OCI-LY1 (cell line): ENCODE measurements at regions not wholly inside any gene's neighbourhood (a gene's known extent, or its start where the extent isn't known, plus 50 kb on each side); places are given as distances from the start of the nearest gene placed in this dataset.

Experiments used
- H2AFZ ChIP-seq: fragments of 200-600 bp; sonication (generic), shearing (Covaris generic); 2 replicates; pipeline ENCODE4 v1.6.0; 2014; ENCODE audit warnings: antibody characterized with exemption, mild to moderate bottlenecking, low read length
- H3F3A ChIP-seq: fragments of 200-600 bp; sonication (generic), shearing (Covaris generic); 2 replicates; pipeline ENCODE4 v1.6.0; 2014; ENCODE audit warnings: mild to moderate bottlenecking, antibody characterized with exemption, low read length, moderate library complexity; ENCODE audit not compliant: insufficient read depth
- H3K27ac ChIP-seq: fragments of 200-600 bp; sonication (generic); 2 replicates; pipeline ENCODE4 v1.5.1; 2014; ENCODE audit warnings: low read length, mixed run types, mild to moderate bottlenecking, low read depth; ENCODE audit not compliant: poor library complexity, severe bottlenecking
- H3K27me3 ChIP-seq: fragments of 200-600 bp; sonication (generic); 2 replicates; pipeline ENCODE4 v1.6.0; 2014; ENCODE audit warnings: antibody characterized with exemption, mild to moderate bottlenecking, low read length, moderate library complexity; ENCODE audit not compliant: insufficient read depth
- H3K36me3 ChIP-seq: fragments of 200-600 bp; sonication (generic); 2 replicates; pipeline ENCODE4 v1.6.1; 2014; ENCODE audit warnings: mild to moderate bottlenecking, antibody characterized with exemption, low read length, moderate library complexity, mixed read lengths; ENCODE audit not compliant: insufficient read depth
- H3K4me1 ChIP-seq: fragments of 200-600 bp; sonication (generic); 2 replicates; pipeline ENCODE4 v1.5.1; 2014; ENCODE audit warnings: mild to moderate bottlenecking, low read length, moderate library complexity; ENCODE audit not compliant: insufficient read depth, severe bottlenecking
- H3K4me2 ChIP-seq: fragments of 200-600 bp; sonication (generic), shearing (Covaris generic); 2 replicates; pipeline ENCODE4 v1.6.1; 2014; ENCODE audit warnings: low read length
- H3K4me3 ChIP-seq: fragments of 200-600 bp; sonication (generic); 2 replicates; pipeline ENCODE4 v1.5.1; 2014; ENCODE audit warnings: low read length, low read depth, mild to moderate bottlenecking, mixed read lengths; ENCODE audit not compliant: poor library complexity, severe bottlenecking
- H3K79me2 ChIP-seq: fragments of 200-600 bp; shearing (Covaris generic); 2 replicates; pipeline ENCODE4 v1.6.1; 2016; ENCODE audit warnings: mixed run types, low read length, mixed read lengths; ENCODE audit not compliant: insufficient read depth
- H3K9ac ChIP-seq: fragments of 200-600 bp; sonication (generic), shearing (Covaris generic); 2 replicates; pipeline ENCODE4 v1.6.1; 2014; ENCODE audit warnings: mild to moderate bottlenecking, low read length, mixed read lengths
- H3K9me2 ChIP-seq: fragments of 200-600 bp; sonication (generic), shearing (Covaris generic); 2 replicates; pipeline ENCODE4 v1.6.1; 2014; ENCODE audit warnings: low read depth, mild to moderate bottlenecking, low read length, mixed read lengths
- H3K9me3 ChIP-seq: fragments of 200-600 bp; shearing (Covaris generic); 2 replicates; pipeline ENCODE4 v1.6.1; 2014; ENCODE audit warnings: low read length, mixed read lengths
- H4K20me1 ChIP-seq: fragments of 200-600 bp; sonication (generic), shearing (Covaris generic); 2 replicates; pipeline ENCODE4 v1.6.0; 2016; ENCODE audit warnings: mild to moderate bottlenecking, low read length; ENCODE audit not compliant: insufficient read depth
- EZH2 ChIP-seq: fragments of 200-600 bp; sonication (generic), shearing (Covaris generic); IDR thresholded peaks from 2 replicates; pipeline ENCODE4 v1.8.0; 2017; ENCODE audit warnings: borderline replicate concordance, mixed run types, mild to moderate bottlenecking, antibody characterized with exemption, low read length, moderate library complexity, mixed read lengths
- TF ChIP-seq, protein P1 (sequence below): fragments of 200-600 bp; sonication (generic), shearing (Covaris generic); IDR thresholded peaks from 2 replicates; pipeline ENCODE4 v1.5.1; 2017; ENCODE audit warnings: mild to moderate bottlenecking, antibody characterized with exemption, low read length, moderate library complexity, mixed read lengths

- H3K9me2 ChIP-seq: no peaks in the 10 kb centered on the region
These were observed 68.8 kb upstream of the SDK1 start for GRCh38 chr7:3232228-3232627.

DNA sequence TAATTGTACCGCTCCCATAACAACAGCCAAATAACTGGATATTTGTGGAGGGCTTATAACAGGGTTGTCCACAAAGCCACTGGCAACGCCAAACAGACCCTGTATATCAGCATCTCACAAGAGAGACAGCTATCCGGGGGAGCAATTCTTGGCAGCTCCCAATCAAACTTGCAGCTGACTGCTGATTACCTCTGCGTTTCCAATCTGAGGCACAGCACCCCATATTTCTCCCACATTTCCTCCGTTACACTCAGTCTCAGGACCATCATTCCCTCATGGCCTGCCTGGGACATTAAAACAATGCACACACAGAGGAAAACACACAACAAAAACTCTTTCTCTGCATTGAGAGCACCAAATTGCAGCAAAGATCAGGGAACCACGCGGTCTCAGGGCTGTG is 67.8 kb upstream of the SDK1 start:
- Histone ChIP-seq H3K4me2 (no peak overlapping the region), H3F3A (no peaks in the 10 kb centered on the region), H3K79me2 (no peaks in the 10 kb centered on the region), H4K20me1 (no peaks in the 10 kb centered on the region), H3K27me3 (no peaks in the 10 kb centered on the region), H3K27ac (no peak overlapping the region), H3K9ac (no peak overlapping the region), H3K4me1 (no peaks in the 10 kb centered on the region), H3K4me3 (no peak overlapping the region), H3K9me2 (no peaks in the 10 kb centered on the region), H3K36me3 (no peaks in the 10 kb centered on the region), H2AFZ (no peak overlapping the region), H3K9me3 (peaks cover 5% of the 10 kb centered on the region; the same call in 1 of the 2 replicates)
- TF ChIP-seq, protein P1, sequence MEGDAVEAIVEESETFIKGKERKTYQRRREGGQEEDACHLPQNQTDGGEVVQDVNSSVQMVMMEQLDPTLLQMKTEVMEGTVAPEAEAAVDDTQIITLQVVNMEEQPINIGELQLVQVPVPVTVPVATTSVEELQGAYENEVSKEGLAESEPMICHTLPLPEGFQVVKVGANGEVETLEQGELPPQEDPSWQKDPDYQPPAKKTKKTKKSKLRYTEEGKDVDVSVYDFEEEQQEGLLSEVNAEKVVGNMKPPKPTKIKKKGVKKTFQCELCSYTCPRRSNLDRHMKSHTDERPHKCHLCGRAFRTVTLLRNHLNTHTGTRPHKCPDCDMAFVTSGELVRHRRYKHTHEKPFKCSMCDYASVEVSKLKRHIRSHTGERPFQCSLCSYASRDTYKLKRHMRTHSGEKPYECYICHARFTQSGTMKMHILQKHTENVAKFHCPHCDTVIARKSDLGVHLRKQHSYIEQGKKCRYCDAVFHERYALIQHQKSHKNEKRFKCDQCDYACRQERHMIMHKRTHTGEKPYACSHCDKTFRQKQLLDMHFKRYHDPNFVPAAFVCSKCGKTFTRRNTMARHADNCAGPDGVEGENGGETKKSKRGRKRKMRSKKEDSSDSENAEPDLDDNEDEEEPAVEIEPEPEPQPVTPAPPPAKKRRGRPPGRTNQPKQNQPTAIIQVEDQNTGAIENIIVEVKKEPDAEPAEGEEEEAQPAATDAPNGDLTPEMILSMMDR: no peak
- no peak for TF ChIP-seq EZH2

More at GRCh38 chr7:3232228-3232627, 68.8 kb upstream of the SDK1 start:
- no peak overlapping the region for H3K9ac ChIP-seq
- no peaks in the 10 kb centered on the region for H3K4me1 ChIP-seq
- H3K79me2 ChIP-seq: no peaks in the 10 kb centered on the region
- H3K36me3 ChIP-seq: no peaks in the 10 kb centered on the region
- no peak overlapping the region for H3K4me3 ChIP-seq
- H3F3A ChIP-seq: no peaks in the 10 kb centered on the region
- H4K20me1 ChIP-seq: no peaks in the 10 kb centered on the region
- peaks cover 5% of the 10 kb centered on the region; the same call in 1 of the 2 replicates for H3K9me3 ChIP-seq
- TF ChIP-seq EZH2: no peak
- TF ChIP-seq, protein P1: no peak
- H3K27ac ChIP-seq: no peak overlapping the region
- no peaks in the 10 kb centered on the region for H3K27me3 ChIP-seq
- H3K4me2 ChIP-seq: no peak overlapping the region
- no peak overlapping the region for H2AFZ ChIP-seq

GRCh38 chr7:3234051-3234450 is 67.0 kb upstream of the SDK1 start:
- H3K4me1 ChIP-seq: no peaks in the 10 kb centered on the region
- H3K27ac ChIP-seq: no peak overlapping the region
- no peaks in the 10 kb centered on the region for H3K79me2 ChIP-seq
- no peaks in the 10 kb centered on the region for H3K36me3 ChIP-seq
- H3K9me3 ChIP-seq: peaks cover 5% of the 10 kb centered on the region; the same call in 1 of the 2 replicates
- TF ChIP-seq, protein P1: no peak
- TF ChIP-seq EZH2: no peak
- no peak overlapping the region for H3K4me2 ChIP-seq
- H3K9me2 ChIP-seq: no peaks in the 10 kb centered on the region
- no peaks in the 10 kb centered on the region for H4K20me1 ChIP-seq
- no peaks in the 10 kb centered on the region for H3K27me3 ChIP-seq
- H3F3A ChIP-seq: no peaks in the 10 kb centered on the region
- H3K9ac ChIP-seq: no peak overlapping the region
- no peak overlapping the region for H3K4me3 ChIP-seq
- H2AFZ ChIP-seq: no peak overlapping the region
